CD4-positive, alpha-beta memory T cell (primary cell): ENCODE measurements at regions not wholly inside any gene's neighbourhood (a gene's known extent, or its start where the extent isn't known, plus 50 kb on each side); places are given as distances from the start of the nearest gene placed in this dataset.

ENCODE experiments used
- CTCF ChIA-PET: fragments of 350-600 bp; sonication (Branson Sonifier 250); formaldehyde crosslinking; loops from one replicate; lab custom pipeline; 2021; ENCODE audit warnings: inconsistent platforms; ENCODE audit not compliant: partially characterized antibody; lab: Charles Lee
- POLR2A ChIA-PET: fragments of 350-600 bp; sonication (Branson Sonifier 250); formaldehyde crosslinking; loops from one replicate; lab custom pipeline; 2021; ENCODE audit not compliant: partially characterized antibody; lab: Charles Lee
- DNase-seq, 5 donors: peaks; one replicate each; pipeline versions ENCODE4 v3.0.0 to v3.0.0-alpha.2; 2020 to 2022; ENCODE audit warnings: mixed read lengths in 1 of 5
- H3K27ac ChIP-seq: one replicate; pipeline ENCODE4 v1.7.0; 2013; ENCODE audit warnings: low read depth, low read length
- H3K27me3 ChIP-seq: 2 replicates; pipeline ENCODE4 v1.7.0; 2013; ENCODE audit warnings: mild to moderate bottlenecking, low read length, moderate library complexity; ENCODE audit not compliant: insufficient read depth
- H3K36me3 ChIP-seq: 2 replicates; pipeline ENCODE4 v1.7.0; 2013; ENCODE audit warnings: mild to moderate bottlenecking, low read length, moderate library complexity; ENCODE audit not compliant: insufficient read depth
- H3K4me1 ChIP-seq: 2 replicates; pipeline ENCODE4 v1.7.0; 2013; ENCODE audit warnings: mild to moderate bottlenecking, low read length, moderate library complexity; ENCODE audit not compliant: insufficient read depth
- H3K4me3 ChIP-seq, 2 donors: one replicate each; pipeline ENCODE4 v1.7.0; 2013; ENCODE audit warnings: low read length in 2 of 2, mild to moderate bottlenecking in 1 of 2
- H3K9me3 ChIP-seq, 2 donors: one replicate each; pipeline ENCODE4 v1.7.0; 2013; ENCODE audit warnings: low read length in 2 of 2, control low read depth in 1 of 2; ENCODE audit not compliant: control insufficient read depth in 1 of 2
- H3K27ac Mint-ChIP-seq, 7 donors: one replicate each; pipeline ENCODE4 v1.8.0; 2020 to 2021; ENCODE audit warnings: mixed read lengths in 7 of 7, mild to moderate bottlenecking in 6 of 7, inconsistent platforms in 3 of 7, moderate library complexity in 3 of 7
- H3K27me3 Mint-ChIP-seq, 2 donors: one replicate each; pipeline ENCODE4 v1.8.0; 2020 to 2021; ENCODE audit warnings: mixed read lengths in 2 of 2
- H3K36me3 Mint-ChIP-seq, 2 donors: one replicate each; pipeline ENCODE4 v1.8.0; 2020 to 2021; ENCODE audit warnings: mixed read lengths in 2 of 2, inconsistent platforms in 1 of 2, mild to moderate bottlenecking in 1 of 2
- H3K4me1 Mint-ChIP-seq, 4 donors: one replicate each; pipeline ENCODE4 v1.8.0; 2020 to 2021; ENCODE audit warnings: mixed read lengths in 4 of 4, mild to moderate bottlenecking in 1 of 4
- H3K4me3 Mint-ChIP-seq, 8 donors: one replicate each; pipeline ENCODE4 v1.8.0; 2020 to 2021; ENCODE audit warnings: mixed read lengths in 8 of 8, mild to moderate bottlenecking in 7 of 8, moderate library complexity in 6 of 8, inconsistent platforms in 3 of 8
- H3K9me3 Mint-ChIP-seq, 8 donors: one replicate each; pipeline ENCODE4 v1.8.0; 2020 to 2021; ENCODE audit warnings: mixed read lengths in 8 of 8, mild to moderate bottlenecking in 5 of 8, inconsistent platforms in 3 of 8, moderate library complexity in 1 of 8
- intact Hi-C: fragments of 100-400 bp; cut with micrococcal nuclease; formaldehyde crosslinking; loops from one replicate; pipeline ENCODE4 v1.15.1; 2023

- Histone ChIP-seq H3K4me3 (no peak overlapping the region), H3K36me3 (no peaks in the 10 kb centered on the region), H3K27ac (no peak overlapping the region), H3K9me3 (no peaks in the 10 kb centered on the region), H3K4me1 (no peaks in the 10 kb centered on the region), H3K27me3 (no peaks in the 10 kb centered on the region)
- Mint-ChIP-seq H3K27me3 (no peaks in the 10 kb centered on the region), H3K36me3 (no peaks in the 10 kb centered on the region), H3K4me1 (no peaks in the 10 kb centered on the region), H3K9me3 (no peaks in the 10 kb centered on the region), H3K27ac (peak overlapping the region in 1 of 7 donors; percentile 53), H3K4me3 (no peak overlapping the region)
- intact Hi-C loops, result no loop called here
- CTCF ChIA-PET, result no interaction called here
- POLR2A ChIA-PET, result no interaction called here
- no peak for DNase-seq
These were observed 243.7 kb upstream of the DIAPH2 start for GRCh38 chrX:96440941-96441340.

GRCh38 chrX:96445531-96446065 lies 239.0 kb upstream of the DIAPH2 start:
- H3K27me3 ChIP-seq, result no peaks in the 10 kb centered on the region
- H3K4me1 ChIP-seq, result no peaks in the 10 kb centered on the region
- Mint-ChIP-seq H3K4me1 (no peaks in the 10 kb centered on the region), H3K9me3 (no peaks in the 10 kb centered on the region), H3K4me3 (no peak overlapping the region), H3K36me3 (no peaks in the 10 kb centered on the region), H3K27ac (no peak overlapping the region), H3K27me3 (no peaks in the 10 kb centered on the region)
- H3K27ac ChIP-seq, result no peak overlapping the region
- ChIA-PET POLR2A (no interaction called here), CTCF (no interaction called here)
- H3K36me3 ChIP-seq, result no peaks in the 10 kb centered on the region
- intact Hi-C loops, result no loop called here
- DNase-seq, result no peak
- no peaks in the 10 kb centered on the region for H3K9me3 ChIP-seq
- no peak overlapping the region for H3K4me3 ChIP-seq

GRCh38 chrX:96446524-96446923 lies 238.1 kb upstream of the DIAPH2 start:
- Histone ChIP-seq H3K4me1 (no peaks in the 10 kb centered on the region), H3K27ac (no peak overlapping the region), H3K4me3 (no peak overlapping the region), H3K36me3 (no peaks in the 10 kb centered on the region), H3K9me3 (no peaks in the 10 kb centered on the region), H3K27me3 (no peaks in the 10 kb centered on the region)
- ChIA-PET CTCF (no interaction called here), POLR2A (no interaction called here)
- intact Hi-C loops, result no loop called here
- no peaks in the 10 kb centered on the region for H3K36me3 Mint-ChIP-seq
- H3K27ac Mint-ChIP-seq, result no peak overlapping the region
- no peak for DNase-seq
- no peak overlapping the region for H3K4me3 Mint-ChIP-seq
- no peaks in the 10 kb centered on the region for H3K4me1 Mint-ChIP-seq
- no peaks in the 10 kb centered on the region for H3K9me3 Mint-ChIP-seq
- H3K27me3 Mint-ChIP-seq, result no peaks in the 10 kb centered on the region

- H3K4me3 ChIP-seq, result no peak overlapping the region
- Mint-ChIP-seq H3K4me3 (no peak overlapping the region), H3K36me3 (no peaks in the 10 kb centered on the region), H3K4me1 (no peaks in the 10 kb centered on the region), H3K27me3 (no peaks in the 10 kb centered on the region), H3K9me3 (no peaks in the 10 kb centered on the region), H3K27ac (no peak overlapping the region)
- no peak overlapping the region for H3K27ac ChIP-seq
- CTCF ChIA-PET, result no interaction called here
- H3K9me3 ChIP-seq, result no peaks in the 10 kb centered on the region
- POLR2A ChIA-PET, result no interaction called here
- intact Hi-C loops, result no loop called here
- DNase-seq, result no peak
- H3K4me1 ChIP-seq, result no peaks in the 10 kb centered on the region
- H3K36me3 ChIP-seq, result no peaks in the 10 kb centered on the region
- H3K27me3 ChIP-seq, result no peaks in the 10 kb centered on the region
These were observed 237.5 kb upstream of the DIAPH2 start for GRCh38 chrX:96447161-96447560.

- Mint-ChIP-seq H3K9me3 (no peaks in the 10 kb centered on the region), H3K27me3 (no peaks in the 10 kb centered on the region), H3K4me3 (no peak overlapping the region), H3K36me3 (no peaks in the 10 kb centered on the region), H3K4me1 (no peaks in the 10 kb centered on the region), H3K27ac (no peak overlapping the region)
- CTCF ChIA-PET, result no interaction called here
- POLR2A ChIA-PET, result no interaction called here
- Histone ChIP-seq H3K4me1 (no peaks in the 10 kb centered on the region), H3K27me3 (no peaks in the 10 kb centered on the region), H3K27ac (no peak overlapping the region), H3K9me3 (no peaks in the 10 kb centered on the region), H3K4me3 (no peak overlapping the region), H3K36me3 (no peaks in the 10 kb centered on the region)
- no peak for DNase-seq
- intact Hi-C loops, result no loop called here
These were observed 235.5 kb upstream of the DIAPH2 start for GRCh38 chrX:96449191-96449590.

- Mint-ChIP-seq H3K9me3 (no peaks in the 10 kb centered on the region), H3K4me3 (no peak overlapping the region), H3K36me3 (no peaks in the 10 kb centered on the region), H3K27me3 (no peaks in the 10 kb centered on the region), H3K4me1 (no peaks in the 10 kb centered on the region), H3K27ac (no peak overlapping the region)
- H3K27ac ChIP-seq, result no peak overlapping the region
- H3K4me1 ChIP-seq, result no peaks in the 10 kb centered on the region
- no peak overlapping the region for H3K4me3 ChIP-seq
- H3K36me3 ChIP-seq, result no peaks in the 10 kb centered on the region
- POLR2A ChIA-PET, result no interaction called here
- intact Hi-C loops, result no loop called here
- no peaks in the 10 kb centered on the region for H3K9me3 ChIP-seq
- no peak for DNase-seq
- no peaks in the 10 kb centered on the region for H3K27me3 ChIP-seq
- CTCF ChIA-PET, result no interaction called here
These were observed 234.7 kb upstream of the DIAPH2 start for GRCh38 chrX:96449896-96450295.

- H3K9me3 Mint-ChIP-seq, result no peaks in the 10 kb centered on the region
- no peaks in the 10 kb centered on the region for H3K27me3 Mint-ChIP-seq
- Histone ChIP-seq H3K9me3 (no peaks in the 10 kb centered on the region), H3K27ac (no peak overlapping the region), H3K4me3 (no peak overlapping the region), H3K36me3 (no peaks in the 10 kb centered on the region), H3K4me1 (no peaks in the 10 kb centered on the region), H3K27me3 (no peaks in the 10 kb centered on the region)
- H3K36me3 Mint-ChIP-seq, result no peaks in the 10 kb centered on the region
- intact Hi-C loops, result no loop called here
- no peaks in the 10 kb centered on the region for H3K4me1 Mint-ChIP-seq
- no peak overlapping the region for H3K4me3 Mint-ChIP-seq
- H3K27ac Mint-ChIP-seq, result no peak overlapping the region
- no peak for DNase-seq
- ChIA-PET CTCF (no interaction called here), POLR2A (no interaction called here)
These were observed 231.5 kb upstream of the DIAPH2 start for GRCh38 chrX:96453139-96453538.

GRCh38 chrX:96455078-96455477 lies 229.6 kb upstream of the DIAPH2 start:
- CTCF ChIA-PET, result no interaction called here
- no peak for DNase-seq
- Histone ChIP-seq H3K9me3 (no peaks in the 10 kb centered on the region), H3K4me1 (no peaks in the 10 kb centered on the region), H3K36me3 (no peaks in the 10 kb centered on the region), H3K27me3 (no peaks in the 10 kb centered on the region), H3K4me3 (no peak overlapping the region), H3K27ac (no peak overlapping the region)
- no peaks in the 10 kb centered on the region for H3K4me1 Mint-ChIP-seq
- no peaks in the 10 kb centered on the region for H3K27me3 Mint-ChIP-seq
- no peak overlapping the region for H3K4me3 Mint-ChIP-seq
- intact Hi-C loops, result no loop called here
- no peak overlapping the region for H3K27ac Mint-ChIP-seq
- H3K9me3 Mint-ChIP-seq, result no peaks in the 10 kb centered on the region
- no peaks in the 10 kb centered on the region for H3K36me3 Mint-ChIP-seq
- POLR2A ChIA-PET, result no interaction called here
